ENCODE measurements at regions not wholly inside any gene's neighbourhood (a gene's known extent, or its start where the extent isn't known, plus 50 kb on each side); places are given as distances from the start of the nearest gene placed in this dataset.
A peak's percentile ranks its signal among the peaks of the same experiment; 100 is the strongest.

- Histone ChIP-seq H3K4me1 (ENCODE audit: control insufficient read depth, insufficient read depth, low read length, unreplicated experiment) (no peaks in the 10 kb centered on the region), H3K4me3 (ENCODE audit: low read depth, low read length) (no peak overlapping the region), H3K79me2 (ENCODE audit: control insufficient read depth, insufficient read depth, low read length, unreplicated experiment) (no peaks in the 10 kb centered on the region), H3K36me3 (ENCODE audit: insufficient read depth, low read length) (no peaks in the 10 kb centered on the region), H3K27me3 (ENCODE audit: insufficient read depth, low read length) (peaks cover 56% of the 10 kb centered on the region), H2AFZ (ENCODE audit: low read length, unreplicated experiment) (no peak overlapping the region), H3K27ac (ENCODE audit: low read depth, low read length) (no peak overlapping the region)
These were observed 77.0 kb downstream of the NR2F2 start for GRCh38 chr15:96407482-96407881.

DNA sequence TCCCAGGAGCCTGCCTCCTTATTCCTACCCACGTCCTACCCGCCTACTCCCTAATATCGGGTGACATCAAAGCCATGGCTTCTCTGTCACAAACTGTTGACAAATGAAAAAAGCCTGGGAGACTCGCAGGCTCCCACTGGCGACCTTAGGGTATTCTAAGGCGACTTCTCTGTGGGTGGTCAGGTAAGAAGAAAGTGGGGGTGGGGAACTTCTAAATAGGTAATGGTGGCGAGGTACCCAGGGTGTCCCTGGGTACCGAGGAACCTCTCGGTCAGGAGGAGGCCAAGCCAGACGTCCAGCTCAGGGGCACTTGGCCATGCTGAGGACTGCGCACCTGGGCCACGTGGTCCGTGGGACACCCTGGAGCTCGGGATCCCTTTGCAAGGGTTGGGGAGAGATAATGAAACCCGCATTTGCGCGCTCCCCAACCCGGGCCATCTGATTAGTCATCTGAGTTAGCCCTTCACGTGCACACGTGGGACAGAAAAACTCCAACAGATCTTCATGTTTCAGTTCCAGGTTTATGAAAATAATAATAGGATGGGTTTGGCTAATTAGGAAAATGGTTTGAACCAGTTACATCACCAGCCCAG is 78.2 kb downstream of the NR2F2 start:
- Histone ChIP-seq H3K4me3 (ENCODE audit: low read depth, low read length) (peak overlapping the region; percentile 48; the same call in 1 of the 2 replicates), H3K27me3 (ENCODE audit: insufficient read depth, low read length) (peaks cover 68% of the 10 kb centered on the region), H3K27ac (ENCODE audit: low read depth, low read length) (no peak overlapping the region)

GRCh38 chr15:96409215-96410138 is 79.0 kb downstream of the NR2F2 start:
- Histone ChIP-seq H3K79me2 (ENCODE audit: control insufficient read depth, insufficient read depth, low read length, unreplicated experiment) (no peaks in the 10 kb centered on the region), H3K27me3 (ENCODE audit: insufficient read depth, low read length) (peaks cover 76% of the 10 kb centered on the region), H3K36me3 (ENCODE audit: insufficient read depth, low read length) (no peaks in the 10 kb centered on the region), H3K27ac (ENCODE audit: low read depth, low read length) (no peak overlapping the region), H3K4me1 (ENCODE audit: control insufficient read depth, insufficient read depth, low read length, unreplicated experiment) (no peaks in the 10 kb centered on the region), H3K4me3 (ENCODE audit: low read depth, low read length) (peak overlapping the region; percentile 48), H2AFZ (ENCODE audit: low read length, unreplicated experiment) (no peak overlapping the region)

More for the DNA sequence above, 78.2 kb downstream of the NR2F2 start:
- H2AFZ ChIP-seq (ENCODE audit: low read length, unreplicated experiment) = no peak overlapping the region
- no peaks in the 10 kb centered on the region for H3K79me2 ChIP-seq (ENCODE audit: control insufficient read depth, insufficient read depth, low read length, unreplicated experiment)
- H3K4me1 ChIP-seq (ENCODE audit: control insufficient read depth, insufficient read depth, low read length, unreplicated experiment) = no peaks in the 10 kb centered on the region
- no peaks in the 10 kb centered on the region for H3K36me3 ChIP-seq (ENCODE audit: insufficient read depth, low read length)

DNA sequence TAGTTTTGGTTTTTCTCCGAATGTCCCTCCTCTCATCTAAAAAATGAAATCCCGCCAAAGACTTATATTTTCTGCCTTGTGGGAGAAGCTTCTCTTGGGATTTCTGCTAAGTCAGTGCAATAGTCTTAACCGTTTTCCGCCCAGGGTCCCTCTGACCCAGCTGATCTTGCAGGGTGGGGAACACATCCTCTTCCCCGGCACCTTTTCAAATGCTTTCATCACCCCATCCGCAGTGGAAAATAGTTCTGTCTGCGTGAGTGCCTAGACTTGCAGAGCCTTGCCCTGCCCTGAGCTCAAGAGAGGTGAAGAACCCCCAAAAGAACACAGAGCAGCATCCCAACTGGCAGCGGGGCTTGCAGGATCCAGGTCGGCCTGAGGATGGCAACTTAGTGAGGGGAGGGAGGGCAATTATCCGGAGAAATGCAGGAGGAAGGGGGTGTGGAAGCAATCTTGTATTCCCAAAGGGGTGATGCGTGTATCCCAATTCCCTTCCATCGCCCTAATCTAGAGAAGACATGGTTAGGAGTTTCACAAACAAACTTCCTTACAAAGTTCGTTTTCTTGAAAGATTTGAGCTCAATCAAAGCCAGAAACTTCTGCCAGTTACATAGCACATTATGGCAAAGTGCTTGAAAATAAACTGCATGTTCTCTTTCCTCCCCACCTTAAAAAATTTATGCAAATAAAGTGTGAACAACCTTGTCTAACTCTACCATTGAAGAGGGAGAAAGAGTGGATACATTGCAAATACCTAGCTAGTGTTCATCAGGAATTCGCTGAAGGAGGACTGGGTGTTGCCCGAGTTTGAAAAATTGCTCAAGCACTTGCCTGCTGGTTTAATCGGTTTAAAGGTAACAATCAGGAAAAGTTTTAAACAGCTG is 79.9 kb downstream of the NR2F2 start:
- Histone ChIP-seq H3K4me3 (ENCODE audit: low read depth, low read length) (no peak overlapping the region), H2AFZ (ENCODE audit: low read length, unreplicated experiment) (no peak overlapping the region), H3K27me3 (ENCODE audit: insufficient read depth, low read length) (peaks cover 86% of the 10 kb centered on the region), H3K79me2 (ENCODE audit: control insufficient read depth, insufficient read depth, low read length, unreplicated experiment) (no peaks in the 10 kb centered on the region), H3K27ac (ENCODE audit: low read depth, low read length) (no peak overlapping the region), H3K4me1 (ENCODE audit: control insufficient read depth, insufficient read depth, low read length, unreplicated experiment) (no peaks in the 10 kb centered on the region), H3K36me3 (ENCODE audit: insufficient read depth, low read length) (no peaks in the 10 kb centered on the region)

DNA sequence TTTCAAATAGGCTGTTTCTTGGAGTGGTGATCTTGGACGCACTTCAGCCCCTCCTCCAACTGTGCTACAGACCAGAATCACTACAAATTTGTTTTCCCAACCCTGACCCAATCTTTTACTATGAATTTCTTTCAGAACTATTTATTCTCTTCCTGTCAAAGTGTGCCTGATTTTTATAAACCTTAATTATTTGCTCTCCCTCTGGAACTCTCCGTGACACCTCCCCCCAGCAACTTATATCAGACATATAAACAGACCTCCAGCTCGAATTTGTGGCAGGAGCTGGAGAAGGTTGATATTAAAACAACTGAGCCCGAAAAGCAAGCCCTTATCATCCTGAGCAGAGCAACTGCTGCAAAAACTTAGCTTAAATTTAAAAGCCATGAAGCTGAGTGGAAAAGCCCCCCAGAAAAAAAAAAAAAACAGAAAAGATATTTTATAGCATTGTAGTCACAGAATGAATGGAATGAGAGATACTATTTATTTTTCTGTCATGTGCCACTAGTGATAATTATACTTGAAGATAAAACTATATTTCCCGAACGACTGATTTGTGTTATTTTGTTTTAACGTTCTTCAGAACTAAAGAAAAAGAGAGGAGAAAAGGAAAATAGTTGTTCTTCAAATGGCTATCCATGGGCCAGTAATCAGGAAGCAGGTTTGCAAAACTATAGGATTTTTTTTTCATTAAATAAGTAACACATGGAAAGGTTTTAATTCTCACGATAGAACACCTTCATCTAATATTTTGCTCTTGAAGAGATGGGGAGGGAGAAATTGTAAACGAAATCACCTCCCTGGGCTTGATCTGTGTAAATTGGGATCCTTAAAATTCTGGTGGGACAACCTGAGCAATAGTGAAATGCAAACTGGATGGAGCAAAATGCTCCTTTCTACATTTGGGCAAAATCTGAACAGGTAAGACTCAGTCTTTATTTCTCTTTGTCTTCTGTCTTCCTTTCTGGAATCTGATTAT is 80.8 kb downstream of the NR2F2 start:
- H3K36me3 ChIP-seq (ENCODE audit: insufficient read depth, low read length) = no peaks in the 10 kb centered on the region
- H3K4me3 ChIP-seq (ENCODE audit: low read depth, low read length) = no peak overlapping the region
- H3K27ac ChIP-seq (ENCODE audit: low read depth, low read length) = no peak overlapping the region
- no peaks in the 10 kb centered on the region for H3K79me2 ChIP-seq (ENCODE audit: control insufficient read depth, insufficient read depth, low read length, unreplicated experiment)
- peaks cover 95% of the 10 kb centered on the region for H3K27me3 ChIP-seq (ENCODE audit: insufficient read depth, low read length)
- H3K4me1 ChIP-seq (ENCODE audit: control insufficient read depth, insufficient read depth, low read length, unreplicated experiment) = peaks cover 3% of the 10 kb centered on the region
- no peak overlapping the region for H2AFZ ChIP-seq (ENCODE audit: low read length, unreplicated experiment)

DNA sequence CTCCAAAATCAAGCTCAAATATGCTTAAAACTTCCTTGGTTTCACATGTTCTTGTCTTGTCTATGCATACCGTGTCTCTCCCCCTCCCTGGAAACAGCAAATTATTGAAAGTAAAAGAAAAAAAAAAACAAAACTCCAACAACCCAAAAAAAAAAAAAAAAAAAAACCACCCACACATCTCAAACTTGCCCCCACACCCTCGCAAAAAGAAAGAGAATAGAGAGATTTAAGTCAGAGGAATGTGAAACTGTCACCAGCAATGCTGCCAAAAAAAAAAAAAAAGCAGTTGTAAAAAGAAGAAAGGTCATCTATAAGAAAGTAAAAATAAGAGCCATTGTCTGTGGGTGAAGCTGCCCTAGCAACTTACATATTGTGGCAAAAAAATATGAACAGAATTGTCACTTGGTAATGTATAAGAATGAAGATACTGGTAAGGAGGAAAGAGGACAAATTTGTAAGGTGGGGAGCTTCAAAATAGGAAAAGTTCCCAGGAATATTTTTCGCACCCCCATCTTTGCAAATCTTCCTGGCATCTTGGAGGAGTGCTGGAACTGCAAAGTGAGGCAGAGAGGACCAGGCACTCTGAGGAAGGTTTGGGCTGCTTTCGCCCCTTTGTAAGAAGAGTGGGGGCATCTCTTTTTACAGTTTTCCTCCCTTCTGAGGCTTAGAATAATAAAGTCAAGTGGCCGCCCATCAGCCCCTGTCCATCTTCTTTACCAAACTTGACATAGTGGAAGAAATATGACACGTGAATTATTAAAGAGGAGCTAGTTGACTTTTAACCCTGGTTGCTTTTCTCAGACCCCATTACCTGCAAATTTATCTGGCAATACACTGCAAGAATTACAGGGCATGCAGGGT is 81.8 kb downstream of the NR2F2 start:
- H2AFZ ChIP-seq (ENCODE audit: low read length, unreplicated experiment) = no peak overlapping the region
- no peaks in the 10 kb centered on the region for H3K36me3 ChIP-seq (ENCODE audit: insufficient read depth, low read length)
- peaks cover 96% of the 10 kb centered on the region for H3K27me3 ChIP-seq (ENCODE audit: insufficient read depth, low read length)
- peaks cover 5% of the 10 kb centered on the region for H3K4me1 ChIP-seq (ENCODE audit: control insufficient read depth, insufficient read depth, low read length, unreplicated experiment)
- H3K79me2 ChIP-seq (ENCODE audit: control insufficient read depth, insufficient read depth, low read length, unreplicated experiment) = no peaks in the 10 kb centered on the region
- H3K27ac ChIP-seq (ENCODE audit: low read depth, low read length) = no peak overlapping the region
- H3K4me3 ChIP-seq (ENCODE audit: low read depth, low read length) = no peak overlapping the region

GRCh38 chr15:96412906-96413231 is 82.4 kb downstream of the NR2F2 start:
- Histone ChIP-seq H3K27ac (ENCODE audit: low read depth, low read length) (no peak overlapping the region), H3K36me3 (ENCODE audit: insufficient read depth, low read length) (no peaks in the 10 kb centered on the region), H3K4me3 (ENCODE audit: low read depth, low read length) (no peak overlapping the region), H2AFZ (ENCODE audit: low read length, unreplicated experiment) (no peak overlapping the region), H3K79me2 (ENCODE audit: control insufficient read depth, insufficient read depth, low read length, unreplicated experiment) (no peaks in the 10 kb centered on the region), H3K4me1 (ENCODE audit: control insufficient read depth, insufficient read depth, low read length, unreplicated experiment) (peaks cover 5% of the 10 kb centered on the region), H3K27me3 (ENCODE audit: insufficient read depth, low read length) (peaks cover 96% of the 10 kb centered on the region)

DNA sequence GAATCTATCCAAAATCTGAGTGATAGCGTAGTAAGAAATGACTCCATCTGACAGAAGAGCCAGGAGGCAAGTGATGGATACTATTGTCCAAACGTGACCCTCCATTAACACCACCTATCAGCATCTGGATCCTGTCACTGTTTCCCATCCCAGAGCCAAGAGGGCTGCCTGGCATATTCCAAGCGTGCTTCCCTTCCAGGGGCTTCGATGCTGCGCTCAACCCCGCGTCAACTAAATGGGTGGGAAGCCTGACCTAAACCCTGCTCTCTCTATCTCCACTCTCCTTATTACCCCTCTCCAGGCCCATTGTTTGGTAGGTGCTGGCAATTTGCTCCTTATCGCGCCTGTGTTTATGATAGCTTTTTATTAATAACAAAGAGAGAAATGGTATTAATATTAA is 83.2 kb downstream of the NR2F2 start:
- no peak overlapping the region for H2AFZ ChIP-seq (ENCODE audit: low read length, unreplicated experiment)
- H3K36me3 ChIP-seq (ENCODE audit: insufficient read depth, low read length) = no peaks in the 10 kb centered on the region
- no peak overlapping the region for H3K27ac ChIP-seq (ENCODE audit: low read depth, low read length)
- H3K4me1 ChIP-seq (ENCODE audit: control insufficient read depth, insufficient read depth, low read length, unreplicated experiment) = peaks cover 5% of the 10 kb centered on the region
- H3K27me3 ChIP-seq (ENCODE audit: insufficient read depth, low read length) = peaks cover 100% of the 10 kb centered on the region
- no peaks in the 10 kb centered on the region for H3K79me2 ChIP-seq (ENCODE audit: control insufficient read depth, insufficient read depth, low read length, unreplicated experiment)
- H3K4me3 ChIP-seq (ENCODE audit: low read depth, low read length) = no peak overlapping the region

GRCh38 chr15:96414875-96415274 is 84.4 kb downstream of the NR2F2 start:
- H3K27ac ChIP-seq (ENCODE audit: low read depth, low read length) = no peak overlapping the region
- H3K27me3 ChIP-seq (ENCODE audit: insufficient read depth, low read length) = peaks cover 100% of the 10 kb centered on the region
- no peak overlapping the region for H3K4me3 ChIP-seq (ENCODE audit: low read depth, low read length)
- H3K79me2 ChIP-seq (ENCODE audit: control insufficient read depth, insufficient read depth, low read length, unreplicated experiment) = no peaks in the 10 kb centered on the region
- peaks cover 5% of the 10 kb centered on the region for H3K4me1 ChIP-seq (ENCODE audit: control insufficient read depth, insufficient read depth, low read length, unreplicated experiment)
- no peak overlapping the region for H2AFZ ChIP-seq (ENCODE audit: low read length, unreplicated experiment)
- no peaks in the 10 kb centered on the region for H3K36me3 ChIP-seq (ENCODE audit: insufficient read depth, low read length)
